ENCODE measurements at regions not wholly inside any gene's neighbourhood (a gene's known extent, or its start where the extent isn't known, plus 50 kb on each side); places are given as distances from the start of the nearest gene placed in this dataset.

GRCh38 chr5:105878402-105878801 lies 1792.3 kb downstream of the EFNA5 start:
- H3K9me3 ChIP-seq (ENCODE audit: control insufficient read depth in 1 of 2, insufficient read depth in 1 of 2, low read depth in 1 of 2, low read length in 2 of 2), result no peaks in the 10 kb centered on the region
- no TSS peak for BruUV-seq (replicated peaks)
- H3K27me3 ChIP-seq (ENCODE audit: insufficient read depth, low read length), result no peaks in the 10 kb centered on the region
- H3K36me3 ChIP-seq (ENCODE audit: control insufficient read depth in 1 of 2, insufficient read depth in 2 of 2, low read length in 2 of 2), result no peaks in the 10 kb centered on the region
- no peaks in the 10 kb centered on the region for H3K79me2 ChIP-seq (ENCODE audit: insufficient read depth, low read length)
- ChIA-PET POLR2A (no interaction called here), CTCF (no interaction called here), RAD21 (ENCODE audit: low non-redundant PET in 1 of 2, low total read pairs in 2 of 2, uncharacterized antibody in 2 of 2, unreplicated experiment in 2 of 2) (no interaction called here)
- H3K4me1 ChIP-seq (ENCODE audit: control insufficient read depth in 1 of 2, insufficient read depth in 2 of 2, low read length in 2 of 2), result peaks cover 0 to 4% of the 10 kb centered on the region in 2 experiments; a peak in 1 of 4 replicates
- no peak overlapping the region for H2AFZ ChIP-seq (ENCODE audit: low read depth, low read length, poor library complexity, severe bottlenecking)
- H3K4me2 ChIP-seq (ENCODE audit: low read length), result no peak overlapping the region
- H3K27ac ChIP-seq (ENCODE audit: low read depth, low read length), result no peak overlapping the region
- H4K20me1 ChIP-seq (ENCODE audit: insufficient read depth), result no peaks in the 10 kb centered on the region
- H3K9ac ChIP-seq (ENCODE audit: low read length), result no peak overlapping the region
- no peak overlapping the region for H3K4me3 ChIP-seq (replicated peaks in 1 of 2; ENCODE audit: low read depth in 1 of 2, low read length in 2 of 2)
- intact Hi-C loops (cut with micrococcal nuclease), result no loop called here
- ATAC-seq, result no peak
- TF ChIP-seq ATF3 (IDR thresholded peaks at IDR 0.05), result no peak
- peak in 1 of 3 experiments; percentile 14; a peak in 1 of 6 replicates for TF ChIP-seq CTCF (IDR thresholded peaks at IDR 0.05 in 2 of 3, conservative IDR thresholded peaks at IDR 0.05 in 1 of 3; ENCODE audit: borderline replicate concordance in 1 of 3, insufficient read depth in 1 of 3, low read depth in 2 of 3, low read length in 2 of 3)
- TF ChIP-seq REST (IDR thresholded peaks at IDR 0.05; ENCODE audit: low read depth), result no peak
- no peak for TF ChIP-seq POLR2AphosphoS5 (IDR thresholded peaks at IDR 0.05; ENCODE audit: low read depth, low read length)
- H3K9me2 ChIP-seq (ENCODE audit: insufficient read depth), result no peaks in the 10 kb centered on the region
- no peak for DNase-seq (ENCODE audit: low read depth, low spot score)

Measured in HCT116 (cell line).